AG04449 (cell line): ENCODE measurements at regions not wholly inside any gene's neighbourhood (a gene's known extent, or its start where the extent isn't known, plus 50 kb on each side); places are given as distances from the start of the nearest gene placed in this dataset.

ENCODE experiments used
- CTCF ChIA-PET: fragments of 350-600 bp; formaldehyde crosslinking; extraction: SDS; loops from one replicate; lab custom pipeline; 2021; ENCODE audit warnings: antibody characterized with exemption; lab: Yijun Ruan, JAX
- POLR2A ChIA-PET: fragments of 400-600, 350-600 bp; formaldehyde crosslinking; extraction: SDS; loops from one replicate; lab custom pipeline; 2020; ENCODE audit warnings: antibody characterized with exemption, inconsistent platforms; lab: Yijun Ruan, JAX
- DNase-seq: peaks from one replicate; pipeline ENCODE4 v3.0.0-alpha.2; 2010; ENCODE audit warnings: low read depth, low spot score
- H3K4me3 ChIP-seq: 2 replicates; pipeline ENCODE4 v1.5.1; 2011; ENCODE audit warnings: low read depth, mild to moderate bottlenecking, control low read depth, low read length
- CTCF ChIP-seq: IDR thresholded peaks from one replicate; pipeline ENCODE4 v1.5.1; 2011; ENCODE audit warnings: mild to moderate bottlenecking, moderate library complexity, low read length, control low read depth, inconsistent platforms; ENCODE audit not compliant: insufficient read depth; ENCODE audit errors: missing control alignments

DNA sequence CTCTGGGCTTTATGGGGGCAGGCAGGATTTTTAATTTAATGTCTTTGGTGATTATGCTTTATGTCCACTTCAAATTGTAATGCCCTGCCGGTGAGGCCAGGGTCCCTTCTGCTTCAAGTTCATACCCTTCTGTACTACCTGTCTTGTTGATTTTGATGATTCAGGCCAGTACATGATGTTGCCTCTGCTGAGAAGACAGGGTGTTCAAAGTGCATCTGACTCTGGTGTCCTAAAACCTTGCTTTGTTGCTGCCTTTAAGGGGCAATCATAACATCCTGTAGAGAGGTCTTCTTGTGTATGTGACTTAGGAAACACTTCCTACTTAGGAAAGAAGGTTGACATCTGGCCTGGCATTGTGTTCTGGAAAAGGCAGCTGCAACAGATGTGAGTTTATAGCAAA, 113.2 kb downstream of the TMEM170B start:
- ChIA-PET CTCF (interaction anchor here (1.0 to 7.9 kb wide), 5 partner anchors 13 to 639 kb away, joined by 3 to 75 read pairs (median 3); partner anchors contain the start of gene EDN1), POLR2A (no interaction called here)
- no peak for DNase-seq
- H3K4me3 ChIP-seq: no peak overlapping the region
- no peak for TF ChIP-seq CTCF

DNA sequence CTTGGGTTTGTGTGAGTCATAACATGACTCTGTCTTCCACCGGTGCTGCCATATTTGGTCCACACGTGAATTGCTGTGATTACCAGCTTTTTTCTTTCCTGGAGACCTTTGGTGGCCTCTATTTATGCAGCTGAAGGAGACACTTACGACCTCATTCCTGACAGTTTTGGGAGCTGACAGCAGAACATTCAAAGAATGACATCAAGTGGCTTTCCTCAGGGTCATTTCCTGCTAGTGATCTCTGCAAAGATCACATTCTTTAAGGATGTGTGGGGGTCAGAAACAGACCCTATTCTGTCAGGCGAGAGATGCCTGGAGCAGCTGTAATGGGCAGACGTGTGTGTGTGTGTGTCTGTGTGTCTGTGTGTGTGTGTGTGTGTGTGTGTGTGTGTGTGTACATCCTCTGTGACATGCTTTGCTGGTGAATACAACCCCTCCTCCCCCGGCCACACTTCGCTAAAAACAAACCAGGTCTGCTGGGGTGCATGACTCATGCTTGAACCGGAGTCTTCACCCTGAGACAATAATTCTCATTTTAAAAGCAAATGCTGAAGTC, 115.6 kb downstream of the TMEM170B start:
- TF ChIP-seq CTCF: no peak
- DNase-seq: peak; percentile 90
- CTCF ChIA-PET: interaction anchor here (0.9 to 7.9 kb wide), 10 partner anchors 12 to 952 kb away, joined by 3 to 75 read pairs (median 5); partner anchors contain the start of gene EDN1
- POLR2A ChIA-PET: interaction anchor here (0.7 to 1.9 kb wide), 6 partner anchors 34 to 636 kb away, joined by 3 to 11 read pairs (median 3); no protein-coding TSS in a partner anchor
- no peak overlapping the region for H3K4me3 ChIP-seq

DNA sequence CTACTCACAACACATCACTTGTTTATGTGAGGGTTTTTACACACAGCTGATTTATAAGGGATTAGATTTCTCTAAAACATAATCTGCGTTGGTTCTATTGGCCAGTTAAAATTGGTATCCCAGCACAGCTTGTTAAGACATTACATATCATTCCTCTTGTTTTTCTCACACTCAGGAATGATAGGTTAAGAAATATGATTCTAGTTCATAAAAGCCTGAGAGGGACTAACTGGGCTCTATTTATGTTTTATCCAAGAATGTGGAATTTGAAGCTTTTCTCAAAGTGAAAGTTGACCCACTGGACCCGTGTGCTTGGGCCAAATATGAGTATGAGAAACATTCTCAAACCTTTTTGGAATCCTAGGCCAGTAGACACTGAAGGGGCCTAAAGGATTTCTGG, 117.3 kb downstream of the TMEM170B start:
- no peak for TF ChIP-seq CTCF
- H3K4me3 ChIP-seq: no peak overlapping the region
- POLR2A ChIA-PET: interaction anchor here (1.3 to 1.7 kb wide), 2 partner anchors 39 to 116 kb away, joined by 4 to 5 read pairs; no protein-coding TSS in a partner anchor
- CTCF ChIA-PET: interaction anchor here (0.6 to 7.9 kb wide), 48 partner anchors 13 to 956 kb away, joined by 3 to 75 read pairs (median 5); partner anchors contain the start of genes EDN1 and HIVEP1
- peak; percentile 79 for DNase-seq

DNA sequence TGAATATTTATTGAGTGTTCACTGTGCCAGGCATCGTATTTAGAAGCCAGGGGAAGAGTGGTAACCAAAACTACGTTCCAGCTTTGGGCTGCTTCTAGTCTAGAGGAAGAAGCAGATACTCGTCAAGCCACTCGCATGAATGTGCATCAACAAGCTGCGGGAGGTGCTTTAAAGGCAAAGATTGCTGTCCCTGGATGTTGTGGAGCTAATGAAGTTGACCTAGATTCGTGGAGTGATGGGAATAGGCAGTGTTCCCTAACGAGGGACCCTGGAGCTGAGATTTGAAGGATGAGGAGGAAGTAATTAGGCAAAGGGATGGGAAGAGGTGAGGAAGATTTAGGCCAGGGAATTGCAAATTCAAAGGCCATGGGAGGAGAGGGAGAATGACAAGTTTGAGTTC, 118.9 kb downstream of the TMEM170B start:
- CTCF ChIA-PET: interaction anchor here (0.6 to 7.9 kb wide), 48 partner anchors 12 to 950 kb away, joined by 3 to 75 read pairs (median 5); partner anchors contain the start of genes EDN1 and HIVEP1
- no peak for TF ChIP-seq CTCF

DNA sequence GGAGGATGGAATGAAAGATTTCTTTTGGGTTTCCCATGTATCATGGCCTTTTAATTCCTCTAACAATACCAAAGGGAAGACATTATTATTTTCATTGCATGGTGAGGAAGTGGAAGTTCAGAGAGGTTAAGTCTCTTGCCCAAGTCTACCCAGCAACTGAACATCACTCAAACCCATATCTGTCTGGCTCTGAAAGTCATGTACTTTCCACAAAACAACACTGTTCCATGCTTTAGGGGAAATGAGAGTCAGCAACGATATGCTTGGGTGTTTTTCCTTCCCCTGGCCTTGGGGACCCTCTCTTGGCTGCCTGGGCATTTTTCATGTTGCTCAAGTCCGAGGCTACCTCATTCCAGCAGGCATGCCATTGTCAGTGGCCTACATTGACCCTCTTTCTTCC, 118.8 kb downstream of the ADTRP start:
- CTCF ChIA-PET: interaction anchor here (1.2 to 2.1 kb wide), 2 partner anchors 573 to 947 kb away, joined by 5 to 8 read pairs; no protein-coding TSS in a partner anchor
- no peak overlapping the region for H3K4me3 ChIP-seq
- POLR2A ChIA-PET: no interaction called here
- TF ChIP-seq CTCF: no peak
- no peak for DNase-seq

More for the DNA sequence above, 118.9 kb downstream of the TMEM170B start:
- H3K4me3 ChIP-seq: no peak overlapping the region
- POLR2A ChIA-PET: no interaction called here
- no peak for DNase-seq

- ChIA-PET CTCF (interaction anchor here (0.7 to 2.5 kb wide), 2 partner anchors 370 to 571 kb away, joined by 3 to 8 read pairs; no protein-coding TSS in a partner anchor), POLR2A (no interaction called here)
- TF ChIP-seq CTCF: no peak
- no peak for DNase-seq
- H3K4me3 ChIP-seq: no peak overlapping the region
Measured at GRCh38 chr6:11662323-11662722, 116.3 kb downstream of the ADTRP start.
